ENCODE measurements at regions not wholly inside any gene's neighbourhood (a gene's known extent, or its start where the extent isn't known, plus 50 kb on each side); places are given as distances from the start of the nearest gene placed in this dataset.

DNA sequence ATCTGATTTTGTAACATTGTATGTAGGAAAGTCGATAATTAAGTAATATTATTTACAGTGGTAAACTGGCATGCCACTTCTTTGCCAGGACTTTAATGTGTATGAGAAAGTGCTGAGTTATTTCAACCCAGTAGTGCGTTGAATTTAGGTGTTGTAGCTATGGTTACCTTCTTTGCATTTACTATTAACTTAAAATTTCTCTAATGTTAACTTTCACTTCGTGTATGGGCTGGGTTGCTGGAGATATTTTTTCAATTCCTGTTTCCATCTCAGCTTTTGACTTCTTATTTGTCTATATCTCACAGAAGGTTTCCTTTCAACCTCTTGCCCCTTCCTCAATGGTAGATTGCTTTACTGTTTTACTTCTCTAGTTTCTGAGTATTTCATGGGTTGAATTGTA, 1345.6 kb downstream of the FSCB start:
- H3K36me3 Mint-ChIP-seq (ENCODE audit: unreplicated experiment), result no peaks in the 10 kb centered on the region

DNA sequence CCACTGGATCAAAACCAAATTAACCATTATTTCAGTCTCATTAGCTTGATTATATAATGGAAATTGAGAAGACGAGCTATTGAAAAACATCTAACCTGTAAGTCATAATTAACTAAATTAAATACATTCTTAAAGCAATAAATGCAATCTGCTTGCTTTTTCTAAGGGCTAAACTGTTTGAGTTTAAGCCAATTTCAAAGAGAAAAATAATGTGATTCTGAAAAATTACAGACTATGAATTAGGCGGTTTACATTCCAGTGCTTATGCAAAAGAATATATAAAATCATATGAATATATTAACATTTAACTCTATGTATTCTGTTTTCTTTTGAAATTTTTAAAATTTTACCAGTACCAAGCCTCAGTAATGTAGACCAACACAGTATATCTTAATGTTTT, 1349.4 kb downstream of the FSCB start:
- TF ChIP-seq, protein P1, sequence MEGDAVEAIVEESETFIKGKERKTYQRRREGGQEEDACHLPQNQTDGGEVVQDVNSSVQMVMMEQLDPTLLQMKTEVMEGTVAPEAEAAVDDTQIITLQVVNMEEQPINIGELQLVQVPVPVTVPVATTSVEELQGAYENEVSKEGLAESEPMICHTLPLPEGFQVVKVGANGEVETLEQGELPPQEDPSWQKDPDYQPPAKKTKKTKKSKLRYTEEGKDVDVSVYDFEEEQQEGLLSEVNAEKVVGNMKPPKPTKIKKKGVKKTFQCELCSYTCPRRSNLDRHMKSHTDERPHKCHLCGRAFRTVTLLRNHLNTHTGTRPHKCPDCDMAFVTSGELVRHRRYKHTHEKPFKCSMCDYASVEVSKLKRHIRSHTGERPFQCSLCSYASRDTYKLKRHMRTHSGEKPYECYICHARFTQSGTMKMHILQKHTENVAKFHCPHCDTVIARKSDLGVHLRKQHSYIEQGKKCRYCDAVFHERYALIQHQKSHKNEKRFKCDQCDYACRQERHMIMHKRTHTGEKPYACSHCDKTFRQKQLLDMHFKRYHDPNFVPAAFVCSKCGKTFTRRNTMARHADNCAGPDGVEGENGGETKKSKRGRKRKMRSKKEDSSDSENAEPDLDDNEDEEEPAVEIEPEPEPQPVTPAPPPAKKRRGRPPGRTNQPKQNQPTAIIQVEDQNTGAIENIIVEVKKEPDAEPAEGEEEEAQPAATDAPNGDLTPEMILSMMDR (IDR thresholded peaks at IDR 0.05; ENCODE audit: partially characterized antibody, unreplicated experiment), result no peak
- Mint-ChIP-seq H3K4me3 (ENCODE audit: unreplicated experiment) (no peak overlapping the region), H3K9me3 (ENCODE audit: unreplicated experiment) (no peaks in the 10 kb centered on the region), H3K27me3 (ENCODE audit: unreplicated experiment) (no peaks in the 10 kb centered on the region), H3K36me3 (ENCODE audit: unreplicated experiment) (no peaks in the 10 kb centered on the region), H3K4me1 (ENCODE audit: low read depth, unreplicated experiment) (no peaks in the 10 kb centered on the region), H3K27ac (ENCODE audit: unreplicated experiment) (no peak overlapping the region)
- no peak for DNase-seq

More for the DNA sequence above, 1345.6 kb downstream of the FSCB start:
- TF ChIP-seq, protein P1 (IDR thresholded peaks at IDR 0.05; ENCODE audit: partially characterized antibody, unreplicated experiment), result no peak
- no peak overlapping the region for H3K4me3 Mint-ChIP-seq (ENCODE audit: unreplicated experiment)
- no peak overlapping the region for H3K27ac Mint-ChIP-seq (ENCODE audit: unreplicated experiment)
- H3K9me3 Mint-ChIP-seq (ENCODE audit: unreplicated experiment), result no peaks in the 10 kb centered on the region
- H3K27me3 Mint-ChIP-seq (ENCODE audit: unreplicated experiment), result no peaks in the 10 kb centered on the region
- DNase-seq, result no peak
- no peaks in the 10 kb centered on the region for H3K4me1 Mint-ChIP-seq (ENCODE audit: low read depth, unreplicated experiment)

DNA sequence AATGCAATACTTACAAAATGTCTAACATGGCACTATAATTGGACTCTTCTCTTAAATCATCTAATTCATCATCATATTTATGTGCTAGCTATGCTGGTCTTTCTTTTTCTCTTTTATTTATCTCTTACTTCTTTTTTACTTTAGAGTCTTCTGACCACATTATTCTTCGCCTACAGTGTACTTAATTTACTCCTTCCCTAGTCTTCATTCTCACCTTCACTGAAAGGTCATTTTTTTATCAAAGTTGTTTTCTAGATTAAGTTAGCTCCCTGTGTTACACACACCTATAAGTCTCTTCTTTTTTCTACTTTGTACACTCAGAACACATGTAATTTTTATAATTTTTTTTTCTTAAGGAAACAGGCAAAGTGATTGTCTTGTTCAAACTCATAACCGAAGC, 1351.2 kb downstream of the FSCB start:
- H3K27me3 Mint-ChIP-seq (ENCODE audit: unreplicated experiment), result no peaks in the 10 kb centered on the region
- H3K4me1 Mint-ChIP-seq (ENCODE audit: low read depth, unreplicated experiment), result no peaks in the 10 kb centered on the region
- H3K27ac Mint-ChIP-seq (ENCODE audit: unreplicated experiment), result no peak overlapping the region
- no peaks in the 10 kb centered on the region for H3K36me3 Mint-ChIP-seq (ENCODE audit: unreplicated experiment)
- H3K4me3 Mint-ChIP-seq (ENCODE audit: unreplicated experiment), result no peak overlapping the region
- TF ChIP-seq, protein P1 (IDR thresholded peaks at IDR 0.05; ENCODE audit: partially characterized antibody, unreplicated experiment), result no peak
- no peaks in the 10 kb centered on the region for H3K9me3 Mint-ChIP-seq (ENCODE audit: unreplicated experiment)
- DNase-seq, result no peak

DNA sequence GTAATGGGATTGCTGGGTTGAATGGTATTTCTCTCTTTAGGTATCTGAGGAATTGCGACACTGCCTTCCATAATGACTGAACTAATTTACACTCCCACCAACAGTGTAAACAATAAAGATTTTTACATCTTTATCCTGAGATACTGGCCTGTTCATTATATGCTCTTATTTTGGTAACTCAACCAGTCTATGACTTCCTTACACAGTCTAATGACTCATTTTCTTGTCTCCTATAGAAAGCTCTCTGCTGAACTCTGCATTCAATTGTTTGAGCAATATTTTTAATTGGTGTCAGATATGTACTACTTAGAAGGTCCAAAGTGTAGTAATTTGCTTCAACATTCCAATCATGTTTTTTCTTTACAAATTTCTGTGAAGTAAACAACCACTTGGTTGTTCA, 1351.8 kb downstream of the FSCB start:
- DNase-seq, result no peak
- Mint-ChIP-seq H3K4me3 (ENCODE audit: unreplicated experiment) (no peak overlapping the region), H3K4me1 (ENCODE audit: low read depth, unreplicated experiment) (no peaks in the 10 kb centered on the region), H3K27ac (ENCODE audit: unreplicated experiment) (no peak overlapping the region), H3K27me3 (ENCODE audit: unreplicated experiment) (no peaks in the 10 kb centered on the region), H3K9me3 (ENCODE audit: unreplicated experiment) (no peaks in the 10 kb centered on the region), H3K36me3 (ENCODE audit: unreplicated experiment) (no peaks in the 10 kb centered on the region)
- TF ChIP-seq, protein P1 (IDR thresholded peaks at IDR 0.05; ENCODE audit: partially characterized antibody, unreplicated experiment), result no peak

DNA sequence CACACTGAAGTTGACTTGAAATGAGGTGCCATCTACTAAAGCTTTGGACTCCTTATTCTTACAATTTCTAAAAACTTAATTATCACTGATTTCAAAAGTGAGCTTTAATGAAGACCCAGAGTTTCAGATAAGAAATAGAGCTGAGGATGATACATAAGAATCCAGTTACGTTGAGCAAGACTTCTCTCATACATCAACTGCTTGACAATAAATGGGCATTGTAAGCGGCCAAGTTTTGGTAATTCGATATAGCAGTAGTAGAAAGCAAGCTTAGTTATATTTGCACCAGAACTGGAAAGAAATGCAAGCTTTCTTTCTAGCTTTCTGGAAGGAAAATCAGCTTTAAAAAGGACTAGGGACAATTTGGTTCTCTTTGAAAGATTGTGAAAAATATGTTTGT, 1359.6 kb downstream of the FSCB start:
- DNase-seq, result no peak
- Mint-ChIP-seq H3K36me3 (ENCODE audit: unreplicated experiment) (no peaks in the 10 kb centered on the region), H3K27me3 (ENCODE audit: unreplicated experiment) (no peaks in the 10 kb centered on the region), H3K4me1 (ENCODE audit: low read depth, unreplicated experiment) (no peaks in the 10 kb centered on the region), H3K27ac (ENCODE audit: unreplicated experiment) (no peak overlapping the region), H3K4me3 (ENCODE audit: unreplicated experiment) (no peak overlapping the region), H3K9me3 (ENCODE audit: unreplicated experiment) (no peaks in the 10 kb centered on the region)
- TF ChIP-seq, protein P1 (IDR thresholded peaks at IDR 0.05; ENCODE audit: partially characterized antibody, unreplicated experiment), result no peak
